Epithelial cell of esophagus (primary cell): ENCODE measurements at regions not wholly inside any gene's neighbourhood (a gene's known extent, or its start where the extent isn't known, plus 50 kb on each side); places are given as distances from the start of the nearest gene placed in this dataset.

ENCODE experiments used
- DNase-seq: peaks from one replicate; pipeline ENCODE4 v3.0.0; 2010; ENCODE audit warnings: low read depth
- H3K4me3 ChIP-seq: 2 replicates; pipeline ENCODE4 v1.5.1; 2011; ENCODE audit warnings: mild to moderate bottlenecking, low read length, control low read depth
- CTCF ChIP-seq: IDR thresholded peaks from 2 replicates; pipeline ENCODE4 v1.5.1; 2011; ENCODE audit warnings: low read depth, mild to moderate bottlenecking, low read length, control low read depth, inconsistent platforms; ENCODE audit not compliant: insufficient read depth; ENCODE audit errors: missing control alignments

GRCh38 chr1:170461291-170461747 lies 70.6 kb upstream of the GORAB start:
- no peak for TF ChIP-seq CTCF
- DNase-seq, result peak; percentile 4
- no peak overlapping the region for H3K4me3 ChIP-seq

GRCh38 chr1:170461762-170462384 lies 70.1 kb upstream of the GORAB start:
- DNase-seq, result peak; percentile 44
- no peak overlapping the region for H3K4me3 ChIP-seq
- TF ChIP-seq CTCF, result no peak

GRCh38 chr1:170470121-170470520 lies 61.8 kb upstream of the GORAB start:
- DNase-seq, result no peak
- no peak for TF ChIP-seq CTCF
- H3K4me3 ChIP-seq, result no peak overlapping the region

GRCh38 chr1:170471398-170472053 lies 60.4 kb upstream of the GORAB start:
- DNase-seq, result no peak
- H3K4me3 ChIP-seq, result no peak overlapping the region

GRCh38 chr1:170481000-170481399 lies 51.0 kb upstream of the GORAB start:
- H3K4me3 ChIP-seq, result no peak overlapping the region
- no peak for DNase-seq
- TF ChIP-seq CTCF, result no peak

More at GRCh38 chr1:170471398-170472053, 60.4 kb upstream of the GORAB start:
- no peak for TF ChIP-seq CTCF
